Progenitor cell of endocrine pancreas (in vitro differentiated cells): ENCODE measurements at regions not wholly inside any gene's neighbourhood (a gene's known extent, or its start where the extent isn't known, plus 50 kb on each side); places are given as distances from the start of the nearest gene placed in this dataset.
A peak's percentile ranks its signal among the peaks of the same experiment; 100 is the strongest.
"Not testable (repeated sequence)": the region's sequence is repeated elsewhere in the genome, so short reads cannot be mapped to it uniquely, and the experiment has no call there.

Source experiments
- DNase-seq: peaks from one replicate; pipeline ENCODE4 v3.0.0; 2021; ENCODE audit warnings: low spot score; ENCODE audit not compliant: unreplicated experiment
- H3K27ac Mint-ChIP-seq: 2 replicates; pipeline ENCODE4 v1.8.0; 2021; ENCODE audit warnings: mild to moderate bottlenecking, moderate library complexity, mixed read lengths
- H3K27me3 Mint-ChIP-seq: 2 replicates; pipeline ENCODE4 v1.8.0; 2021; ENCODE audit warnings: mixed read lengths
- H3K36me3 Mint-ChIP-seq: 2 replicates; pipeline ENCODE4 v1.8.0; 2022; ENCODE audit warnings: mixed read lengths; ENCODE audit not compliant: insufficient read depth
- H3K4me1 Mint-ChIP-seq: 2 replicates; pipeline ENCODE4 v1.8.0; 2021; ENCODE audit warnings: low read depth, mixed read lengths
- H3K4me3 Mint-ChIP-seq: 2 replicates; pipeline ENCODE4 v1.8.0; 2021; ENCODE audit warnings: low read depth, mild to moderate bottlenecking, moderate library complexity, mixed read lengths
- H3K9me3 Mint-ChIP-seq: 2 replicates; pipeline ENCODE4 v1.8.0; 2021; ENCODE audit warnings: low read depth, mixed read lengths
- TF ChIP-seq, protein P1 (sequence below): fragments of 200-600 bp; sonication (generic); IDR thresholded peaks from one replicate; pipeline ENCODE4 v1.5.0; 2021; ENCODE audit warnings: antibody characterized with exemption, mild to moderate bottlenecking; ENCODE audit not compliant: unreplicated experiment

GRCh38 chr3:132135628-132136333 lies 101.0 kb upstream of the CPNE4 start:
- no peak for DNase-seq
- Mint-ChIP-seq H3K36me3 (peaks cover 2% of the 10 kb centered on the region), H3K4me1 (peaks cover 10% of the 10 kb centered on the region), H3K4me3 (no peak overlapping the region), H3K27ac (peak overlapping the region; percentile 88), H3K27me3 (no peaks in the 10 kb centered on the region), H3K9me3 (peaks cover 3% of the 10 kb centered on the region)
- TF ChIP-seq, protein P1, sequence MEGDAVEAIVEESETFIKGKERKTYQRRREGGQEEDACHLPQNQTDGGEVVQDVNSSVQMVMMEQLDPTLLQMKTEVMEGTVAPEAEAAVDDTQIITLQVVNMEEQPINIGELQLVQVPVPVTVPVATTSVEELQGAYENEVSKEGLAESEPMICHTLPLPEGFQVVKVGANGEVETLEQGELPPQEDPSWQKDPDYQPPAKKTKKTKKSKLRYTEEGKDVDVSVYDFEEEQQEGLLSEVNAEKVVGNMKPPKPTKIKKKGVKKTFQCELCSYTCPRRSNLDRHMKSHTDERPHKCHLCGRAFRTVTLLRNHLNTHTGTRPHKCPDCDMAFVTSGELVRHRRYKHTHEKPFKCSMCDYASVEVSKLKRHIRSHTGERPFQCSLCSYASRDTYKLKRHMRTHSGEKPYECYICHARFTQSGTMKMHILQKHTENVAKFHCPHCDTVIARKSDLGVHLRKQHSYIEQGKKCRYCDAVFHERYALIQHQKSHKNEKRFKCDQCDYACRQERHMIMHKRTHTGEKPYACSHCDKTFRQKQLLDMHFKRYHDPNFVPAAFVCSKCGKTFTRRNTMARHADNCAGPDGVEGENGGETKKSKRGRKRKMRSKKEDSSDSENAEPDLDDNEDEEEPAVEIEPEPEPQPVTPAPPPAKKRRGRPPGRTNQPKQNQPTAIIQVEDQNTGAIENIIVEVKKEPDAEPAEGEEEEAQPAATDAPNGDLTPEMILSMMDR = no peak

DNA sequence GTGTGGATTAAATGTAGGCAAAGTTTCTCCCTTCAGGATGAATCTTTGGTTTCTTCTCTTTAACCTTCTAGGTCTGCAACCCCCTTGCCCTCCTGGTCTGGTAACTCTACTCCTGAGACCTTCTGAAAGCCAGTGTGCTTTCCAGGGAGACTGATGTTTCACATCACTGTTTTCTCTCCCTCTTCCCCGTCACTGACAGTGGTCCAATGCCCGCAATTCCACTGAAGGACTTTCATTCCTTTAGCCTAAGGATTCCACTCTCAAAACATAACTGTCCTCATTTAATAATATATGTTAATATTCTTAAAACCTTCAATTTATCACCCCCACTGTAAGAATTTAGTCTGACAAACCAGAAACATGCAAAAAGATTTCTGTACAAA lies 101.5 kb upstream of the CPNE4 start:
- TF ChIP-seq, protein P1 = no peak
- no peak for DNase-seq
- Mint-ChIP-seq H3K36me3 (peaks cover 2% of the 10 kb centered on the region), H3K4me3 (no peak overlapping the region), H3K9me3 (peaks cover 3% of the 10 kb centered on the region), H3K27me3 (no peaks in the 10 kb centered on the region), H3K27ac (no peak overlapping the region), H3K4me1 (peaks cover 10% of the 10 kb centered on the region)

DNA sequence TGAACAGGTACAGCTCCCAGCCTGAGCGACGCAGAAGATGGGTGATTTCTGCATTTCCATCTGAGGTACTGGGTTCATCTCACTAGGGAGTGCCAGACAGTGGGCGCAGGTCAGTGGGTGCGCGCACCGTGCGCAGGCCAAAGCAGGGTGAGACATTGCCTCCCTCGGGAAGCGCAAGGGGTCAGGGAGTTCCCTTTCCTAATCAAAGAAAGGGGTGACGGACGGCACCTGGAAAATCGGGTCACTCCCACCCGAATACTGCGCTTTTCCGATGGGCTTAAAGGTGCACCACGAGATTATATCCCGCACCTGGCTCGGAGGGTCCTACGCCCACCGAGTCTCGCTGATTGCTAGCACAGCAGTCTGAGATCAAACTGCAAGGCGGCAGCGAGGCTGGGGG lies 102.1 kb upstream of the CPNE4 start:
- Mint-ChIP-seq H3K4me1 (peaks cover 10% of the 10 kb centered on the region), H3K4me3 (peak overlapping the region; percentile 61)
- not testable (repeated sequence) for DNase-seq, H3K27me3 Mint-ChIP-seq, H3K9me3 Mint-ChIP-seq, H3K36me3 Mint-ChIP-seq, H3K27ac Mint-ChIP-seq

- Mint-ChIP-seq H3K36me3 (no peaks in the 10 kb centered on the region), H3K4me1 (no peaks in the 10 kb centered on the region), H3K9me3 (no peaks in the 10 kb centered on the region), H3K27ac (no peak overlapping the region), H3K4me3 (no peak overlapping the region), H3K27me3 (no peaks in the 10 kb centered on the region)
- DNase-seq = no peak
- TF ChIP-seq, protein P1 = no peak
Observed at GRCh38 chr3:132145833-132146232, 111.0 kb upstream of the CPNE4 start.

GRCh38 chr3:132154619-132155018 lies 119.8 kb upstream of the CPNE4 start:
- Mint-ChIP-seq H3K36me3 (no peaks in the 10 kb centered on the region), H3K4me3 (no peak overlapping the region)
- TF ChIP-seq, protein P1 = no peak

DNA sequence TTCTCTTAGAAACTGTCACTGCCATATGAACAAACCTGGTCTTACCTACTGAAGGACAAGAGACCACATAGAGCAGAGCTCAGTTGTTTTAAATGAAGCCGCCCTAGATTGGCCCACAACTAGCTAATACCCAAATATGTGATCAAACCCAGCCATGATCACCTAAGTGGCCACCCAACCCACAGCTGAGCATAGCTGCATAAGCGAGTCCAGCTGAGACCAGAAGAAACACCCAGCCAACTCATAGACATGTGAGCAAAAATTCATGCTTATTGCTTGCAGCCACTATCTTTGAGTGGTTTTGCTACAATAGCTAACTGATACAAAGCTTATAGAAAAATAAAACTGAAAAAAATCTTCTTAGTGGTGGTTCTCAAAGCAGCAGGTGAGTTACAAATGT lies 124.3 kb upstream of the CPNE4 start:
- H3K36me3 Mint-ChIP-seq = no peaks in the 10 kb centered on the region
- H3K9me3 Mint-ChIP-seq = no peaks in the 10 kb centered on the region
- H3K4me1 Mint-ChIP-seq = no peaks in the 10 kb centered on the region
- no peak overlapping the region for H3K4me3 Mint-ChIP-seq
- no peak overlapping the region for H3K27ac Mint-ChIP-seq
- no peaks in the 10 kb centered on the region for H3K27me3 Mint-ChIP-seq
- TF ChIP-seq, protein P1 = no peak
- no peak for DNase-seq

More at GRCh38 chr3:132154619-132155018, 119.8 kb upstream of the CPNE4 start:
- no peaks in the 10 kb centered on the region for H3K9me3 Mint-ChIP-seq
- no peaks in the 10 kb centered on the region for H3K4me1 Mint-ChIP-seq
- peaks cover 2% of the 10 kb centered on the region for H3K27me3 Mint-ChIP-seq
- no peak for DNase-seq
- H3K27ac Mint-ChIP-seq = no peak overlapping the region
